ENCODE measurements at regions not wholly inside any gene's neighbourhood (a gene's known extent, or its start where the extent isn't known, plus 50 kb on each side); places are given as distances from the start of the nearest gene placed in this dataset.
A peak's percentile ranks its signal among the peaks of the same experiment; 100 is the strongest.

DNA sequence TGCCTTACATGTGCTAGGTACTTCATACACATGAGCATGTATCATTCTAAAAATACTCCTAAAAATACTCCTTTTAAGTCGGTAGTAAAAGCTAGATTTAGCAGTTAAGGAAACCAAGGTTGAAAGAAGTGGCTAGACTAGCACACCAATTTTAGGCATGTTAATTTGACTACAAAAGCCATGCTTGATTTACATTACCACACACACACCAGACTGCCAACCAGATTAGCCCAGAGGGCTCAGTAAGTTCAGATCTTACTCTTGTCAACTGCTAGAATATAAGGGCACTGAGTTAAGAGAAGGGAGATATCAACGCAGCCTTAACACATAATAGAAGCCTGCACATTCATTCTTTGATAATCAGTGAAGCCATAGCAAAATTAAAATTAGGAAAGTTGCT, 117.9 kb downstream of the MID1IP1 start:
- TF ChIP-seq, protein P1, sequence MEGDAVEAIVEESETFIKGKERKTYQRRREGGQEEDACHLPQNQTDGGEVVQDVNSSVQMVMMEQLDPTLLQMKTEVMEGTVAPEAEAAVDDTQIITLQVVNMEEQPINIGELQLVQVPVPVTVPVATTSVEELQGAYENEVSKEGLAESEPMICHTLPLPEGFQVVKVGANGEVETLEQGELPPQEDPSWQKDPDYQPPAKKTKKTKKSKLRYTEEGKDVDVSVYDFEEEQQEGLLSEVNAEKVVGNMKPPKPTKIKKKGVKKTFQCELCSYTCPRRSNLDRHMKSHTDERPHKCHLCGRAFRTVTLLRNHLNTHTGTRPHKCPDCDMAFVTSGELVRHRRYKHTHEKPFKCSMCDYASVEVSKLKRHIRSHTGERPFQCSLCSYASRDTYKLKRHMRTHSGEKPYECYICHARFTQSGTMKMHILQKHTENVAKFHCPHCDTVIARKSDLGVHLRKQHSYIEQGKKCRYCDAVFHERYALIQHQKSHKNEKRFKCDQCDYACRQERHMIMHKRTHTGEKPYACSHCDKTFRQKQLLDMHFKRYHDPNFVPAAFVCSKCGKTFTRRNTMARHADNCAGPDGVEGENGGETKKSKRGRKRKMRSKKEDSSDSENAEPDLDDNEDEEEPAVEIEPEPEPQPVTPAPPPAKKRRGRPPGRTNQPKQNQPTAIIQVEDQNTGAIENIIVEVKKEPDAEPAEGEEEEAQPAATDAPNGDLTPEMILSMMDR (IDR thresholded peaks at IDR 0.05), result no peak
- no peak overlapping the region for H3K27ac ChIP-seq
- DNase-seq (ENCODE audit: low spot score), result no peak
- no peak overlapping the region for H3K4me3 ChIP-seq

DNA sequence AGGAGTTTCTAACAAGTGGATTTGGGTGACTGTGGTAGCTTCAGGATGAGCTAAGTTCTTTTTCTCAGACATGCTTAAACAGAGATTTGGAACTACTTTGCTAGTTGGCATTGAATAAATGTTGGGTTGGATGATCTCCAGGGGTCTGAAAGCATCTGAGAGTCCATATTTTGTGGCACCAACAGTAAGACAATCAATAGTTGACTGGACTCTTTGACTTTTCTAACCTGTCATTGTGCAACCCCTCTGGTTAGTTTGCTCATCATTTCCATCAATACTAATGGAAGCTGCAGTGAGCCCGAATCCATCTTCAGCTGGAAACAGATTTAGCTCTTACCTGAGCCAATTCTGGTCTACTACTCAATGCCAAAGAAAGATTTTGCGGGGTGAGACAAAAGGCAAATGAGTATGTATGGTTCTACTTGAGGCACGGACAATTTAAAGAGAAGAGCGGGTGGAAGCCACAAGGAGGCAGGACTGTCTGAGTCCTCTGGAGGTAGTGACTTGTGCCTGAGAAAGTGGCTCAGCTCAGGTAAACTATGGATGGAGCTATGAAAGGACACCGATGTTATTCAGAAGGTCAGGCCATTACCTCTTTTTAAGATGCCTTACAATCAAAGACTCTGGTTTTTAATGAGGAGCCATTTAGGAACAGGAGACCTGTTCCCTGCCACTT, 118.7 kb downstream of the MID1IP1 start:
- no peak overlapping the region for H3K4me3 ChIP-seq
- TF ChIP-seq, protein P1 (IDR thresholded peaks at IDR 0.05), result no peak
- H3K27ac ChIP-seq, result no peak overlapping the region
- DNase-seq (ENCODE audit: low spot score), result no peak

DNA sequence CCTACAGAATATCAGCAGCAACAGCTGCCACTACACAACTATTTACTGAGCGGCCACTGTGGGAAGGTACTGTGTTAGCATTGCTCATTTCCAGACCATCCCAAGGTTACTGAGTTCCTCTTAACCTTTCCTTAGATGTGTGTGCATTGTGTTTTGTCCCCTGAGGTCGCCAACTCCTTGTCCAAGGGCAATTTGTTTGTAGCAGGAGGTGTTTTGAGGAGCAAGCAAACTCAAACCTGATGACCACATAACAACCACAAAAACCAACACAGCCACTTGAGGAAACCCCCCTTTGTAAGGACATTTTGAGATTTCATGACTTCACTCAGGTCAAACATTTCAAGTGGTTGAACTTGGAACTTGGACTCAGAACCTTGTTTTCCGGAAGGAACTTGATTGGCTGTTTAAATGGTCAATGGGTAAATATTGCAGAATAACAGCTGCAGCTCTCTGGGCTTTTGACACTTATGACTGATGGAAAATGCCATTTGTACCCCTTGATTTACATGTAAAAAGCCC, 122.3 kb downstream of the MID1IP1 start:
- TF ChIP-seq, protein P1 (IDR thresholded peaks at IDR 0.05), result no peak
- no peak overlapping the region for H3K4me3 ChIP-seq
- DNase-seq (ENCODE audit: low spot score), result no peak
- no peak overlapping the region for H3K27ac ChIP-seq

DNA sequence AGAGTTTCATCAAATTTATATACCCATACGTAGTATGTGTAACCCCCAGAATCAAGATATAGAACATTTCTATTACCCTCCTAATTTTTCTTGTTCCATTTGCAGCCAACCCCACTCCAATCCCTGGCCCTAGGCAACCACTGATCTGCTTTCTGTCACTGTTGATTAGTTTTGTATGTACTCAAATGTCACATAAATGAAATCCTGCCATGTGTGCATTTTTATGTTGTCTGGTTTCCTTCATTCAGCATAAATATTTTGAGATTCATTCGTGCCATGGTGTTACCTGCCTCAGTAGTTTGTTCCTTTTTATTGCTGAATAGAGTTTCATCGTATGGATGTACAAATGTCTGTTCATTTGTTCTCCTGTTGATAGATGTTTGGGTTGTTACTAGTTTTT, 126.3 kb downstream of the MID1IP1 start:
- Histone ChIP-seq H3K4me3 (no peak overlapping the region), H3K27ac (no peak overlapping the region)
- no peak for DNase-seq (ENCODE audit: low spot score)
- TF ChIP-seq, protein P1 (IDR thresholded peaks at IDR 0.05), result no peak

DNA sequence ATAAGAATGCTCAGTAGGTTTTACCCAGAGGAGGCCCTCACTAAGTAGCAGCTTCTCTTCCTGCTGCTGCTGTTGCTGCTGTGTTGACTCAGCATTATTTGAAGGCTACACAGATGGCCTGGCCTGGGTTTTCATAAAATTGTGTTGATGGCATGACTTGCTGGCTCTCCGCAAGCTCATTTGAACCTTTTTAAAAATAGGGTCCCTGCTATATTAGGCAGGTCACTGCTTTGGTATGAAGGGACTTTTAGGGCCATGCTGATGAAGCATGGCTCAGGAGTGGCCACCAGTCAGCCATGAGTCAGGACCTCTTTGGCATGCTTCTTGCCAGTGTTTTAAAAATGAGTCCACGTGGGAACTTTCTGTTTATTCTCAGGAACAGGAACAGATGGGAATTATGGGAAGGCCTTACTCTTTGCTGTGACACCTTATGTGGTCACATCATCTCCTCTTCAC, 128.7 kb downstream of the MID1IP1 start:
- no peak for DNase-seq (ENCODE audit: low spot score)
- H3K4me3 ChIP-seq, result no peak overlapping the region
- TF ChIP-seq, protein P1 (IDR thresholded peaks at IDR 0.05), result no peak
- peak overlapping the region; percentile 63 to 80 for H3K27ac ChIP-seq

DNA sequence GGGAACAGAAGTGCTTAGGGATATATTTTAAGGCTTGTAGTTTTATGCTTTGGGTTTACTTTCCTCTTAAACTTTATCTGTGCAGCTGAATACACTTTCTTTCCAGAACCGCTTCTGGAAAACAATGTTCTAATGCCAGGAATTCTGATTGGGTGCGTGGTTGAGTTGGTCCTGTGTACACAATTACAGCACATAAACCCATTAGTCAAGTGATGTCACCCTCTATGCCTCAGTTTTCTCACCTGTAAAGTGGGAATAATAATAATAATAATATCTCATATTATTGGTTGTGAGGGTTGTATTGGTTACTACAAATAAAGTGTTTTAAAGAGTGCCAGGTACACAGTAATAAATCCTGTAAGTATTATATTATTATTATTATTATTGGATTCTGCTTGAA, 129.2 kb downstream of the MID1IP1 start:
- Histone ChIP-seq H3K4me3 (no peak overlapping the region), H3K27ac (peak overlapping the region; percentile 49 to 80)
- TF ChIP-seq, protein P1 (IDR thresholded peaks at IDR 0.05), result no peak
- no peak for DNase-seq (ENCODE audit: low spot score)

DNA sequence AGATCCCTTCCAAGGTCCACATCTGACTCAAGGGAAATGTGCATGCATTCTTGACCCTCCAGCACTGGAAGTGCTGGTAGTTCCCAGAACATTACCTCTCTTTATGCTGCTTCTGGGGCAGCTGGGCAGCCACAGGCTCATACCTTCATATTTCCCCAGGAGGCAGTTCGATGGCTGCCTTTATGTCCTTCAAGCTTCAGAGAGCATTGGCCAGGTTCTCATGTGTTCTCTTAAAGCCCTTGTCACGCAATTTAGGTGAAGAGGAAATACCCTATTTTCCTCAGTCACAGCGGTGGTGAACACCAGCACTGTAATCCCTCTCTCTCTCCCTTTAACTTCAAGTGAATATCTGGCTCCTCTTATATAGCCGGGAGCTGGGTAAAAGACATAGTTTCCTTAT, 134.3 kb downstream of the MID1IP1 start:
- Histone ChIP-seq H3K4me3 (no peak overlapping the region), H3K27ac (no peak overlapping the region)
- TF ChIP-seq, protein P1 (IDR thresholded peaks at IDR 0.05), result no peak
- DNase-seq (ENCODE audit: low spot score), result no peak

Measured in coronary artery (tissue), 2 donors.